Stimulated activated CD4-positive, alpha-beta T cell treated with anti-CD3 and anti-CD28 coated beads, Interleukin-1b, Interleukin-23, amount 100 ng/mL, for 24 hours (primary cell): ENCODE measurements at regions not wholly inside any gene's neighbourhood (a gene's known extent, or its start where the extent isn't known, plus 50 kb on each side); places are given as distances from the start of the nearest gene placed in this dataset.
"Not testable (repeated sequence)": the region's sequence is repeated elsewhere in the genome, so short reads cannot be mapped to it uniquely, and the experiment has no call there.

Experiments used
- DNase-seq, 4 experiments: peaks; one replicate each; pipeline ENCODE4 v3.0.0-alpha.2; 2020; ENCODE audit warnings: low read depth in 4 of 4, low spot score in 1 of 4

DNA sequence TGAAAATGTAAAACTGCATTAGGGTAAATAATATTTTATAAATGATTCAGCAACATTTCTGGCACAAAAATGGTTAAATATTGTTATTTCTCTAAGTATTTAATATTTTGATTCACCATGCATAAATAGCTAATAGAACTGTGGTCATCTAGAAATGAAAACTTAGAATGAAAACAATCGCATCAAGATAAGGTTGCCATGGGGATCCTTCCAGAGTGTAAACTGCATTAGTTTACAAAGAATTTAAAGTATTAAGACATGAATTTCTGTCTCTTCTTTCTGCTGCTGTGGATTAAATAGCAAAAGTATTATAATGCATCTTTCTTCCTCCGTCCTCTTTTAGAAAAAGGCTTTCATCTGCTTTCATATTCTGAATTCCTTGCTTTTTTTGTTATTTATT is 1064.6 kb upstream of the SLIT2 start:
- DNase-seq, result no peak

GRCh38 chr4:19181631-19182030 is 1070.1 kb upstream of the SLIT2 start:
- not testable (repeated sequence) for DNase-seq

- no peak for DNase-seq
Measured at GRCh38 chr4:19178835-19179234, 1072.9 kb upstream of the SLIT2 start.

DNA sequence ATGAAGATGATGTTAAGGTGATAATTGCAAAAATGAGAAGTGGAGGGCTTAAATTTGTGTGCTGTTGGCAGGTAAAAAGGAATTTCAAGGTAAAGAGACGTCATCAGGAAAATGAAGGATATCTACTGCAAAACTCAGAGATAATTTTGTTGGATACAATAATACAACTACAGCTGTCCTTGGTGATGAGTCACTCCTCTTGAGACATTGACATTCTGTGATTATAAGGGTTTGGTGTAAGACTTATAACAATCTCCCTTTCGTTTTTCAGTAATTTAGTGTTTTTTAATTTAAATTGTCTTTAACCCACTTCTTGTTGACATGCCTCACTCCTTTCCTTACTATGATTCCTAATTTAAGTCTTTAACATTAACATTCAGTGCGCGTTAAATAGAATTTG is 1074.1 kb upstream of the SLIT2 start:
- no peak for DNase-seq

GRCh38 chr4:19171832-19172231 is 1079.9 kb upstream of the SLIT2 start:
- DNase-seq, result no peak

DNA sequence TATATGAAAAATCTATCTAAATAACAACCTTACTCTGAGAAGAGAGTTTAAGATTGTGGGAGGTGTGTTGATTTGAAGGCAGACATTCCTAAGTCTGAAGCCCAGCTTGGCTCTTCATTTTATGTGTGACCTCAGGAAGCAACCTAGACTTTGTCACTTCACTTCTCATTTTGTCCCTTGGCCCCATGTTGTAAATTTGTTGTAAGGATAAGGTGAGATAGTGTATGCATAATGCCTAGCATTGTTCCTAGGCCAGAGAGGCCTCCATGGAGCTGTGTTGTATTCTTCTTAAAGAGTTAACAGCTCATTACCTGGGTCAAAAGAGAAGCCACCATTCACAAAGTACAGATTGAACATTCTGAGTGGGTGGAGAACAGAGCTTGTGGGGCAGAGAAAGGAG is 1084.4 kb upstream of the SLIT2 start:
- DNase-seq, result no peak

DNA sequence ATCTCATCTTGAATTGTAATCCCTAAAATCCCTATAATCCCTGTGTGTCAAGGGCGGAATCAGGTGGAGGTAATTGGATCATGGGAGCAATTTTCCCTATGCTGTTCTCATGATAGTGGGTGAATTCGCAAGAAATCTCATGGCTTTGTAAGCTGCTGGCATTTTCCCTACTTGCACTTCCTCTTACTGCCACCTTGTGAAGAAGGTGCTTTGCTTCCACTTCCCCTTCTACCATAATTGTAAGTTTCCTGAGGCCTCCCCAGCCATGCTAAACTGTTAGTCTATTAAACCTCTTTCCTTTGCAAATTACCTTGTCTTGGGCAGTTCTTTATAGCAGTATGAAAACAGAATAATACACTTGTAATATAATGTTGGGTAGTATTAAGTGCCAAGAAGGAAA is 1087.4 kb upstream of the SLIT2 start:
- no peak for DNase-seq

GRCh38 chr4:19159874-19160273 is 1091.8 kb upstream of the SLIT2 start:
- DNase-seq, result no peak

GRCh38 chr4:19158107-19158809 is 1093.4 kb upstream of the SLIT2 start:
- no peak for DNase-seq

- no peak for DNase-seq
Measured at GRCh38 chr4:19156786-19157185, 1094.9 kb upstream of the SLIT2 start.

- DNase-seq, result no peak
Measured at GRCh38 chr4:19155568-19155967, 1096.1 kb upstream of the SLIT2 start.

DNA sequence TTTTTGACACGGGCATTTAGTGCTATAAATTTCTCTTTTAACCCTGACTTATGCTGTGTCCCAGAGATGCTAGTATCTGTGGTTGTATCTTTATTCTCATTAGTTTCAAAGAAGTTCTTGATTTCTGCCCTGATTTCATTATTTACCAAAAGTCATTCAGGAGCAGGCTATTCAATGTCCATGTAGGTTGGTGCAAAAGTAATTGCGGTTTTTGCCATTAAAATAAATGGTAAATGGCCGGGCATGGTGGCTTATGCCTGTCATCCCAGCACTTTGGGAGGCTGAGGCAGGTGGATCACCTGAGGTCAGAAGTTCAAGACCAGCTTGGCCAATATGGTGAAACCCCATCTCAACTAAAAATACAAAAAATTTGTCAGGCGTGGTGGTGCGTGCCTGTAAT is 1097.4 kb upstream of the SLIT2 start:
- not testable (repeated sequence) for DNase-seq

- no peak for DNase-seq
Measured at GRCh38 chr4:19152264-19152663, 1099.4 kb upstream of the SLIT2 start.

DNA sequence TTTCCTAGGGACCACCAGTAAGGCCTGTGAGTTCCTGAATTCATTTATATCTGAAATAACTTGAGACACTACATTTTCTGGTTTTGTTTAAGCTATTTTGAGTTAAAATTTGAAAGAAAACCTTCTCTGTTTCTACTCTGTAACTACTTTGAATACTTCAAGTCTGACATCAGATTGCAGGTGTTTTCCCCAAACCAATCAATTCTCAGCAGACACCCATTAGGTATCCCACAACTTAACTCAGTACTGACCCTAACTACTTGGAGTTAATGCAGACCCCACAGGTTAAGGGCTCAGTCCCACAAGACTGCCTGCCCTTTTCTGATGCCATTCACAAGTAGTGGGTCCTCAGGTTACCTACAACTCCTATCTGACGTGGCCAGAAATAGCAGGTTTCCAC is 1100.0 kb upstream of the SLIT2 start:
- no peak for DNase-seq

- DNase-seq, result no peak
Measured at GRCh38 chr4:19146038-19146437, 1105.7 kb upstream of the SLIT2 start.

GRCh38 chr4:19135895-19136633 is 1114.5 kb upstream of the LCORL start:
- DNase-seq, result no peak

GRCh38 chr4:19134685-19135084 is 1113.1 kb upstream of the LCORL start:
- no peak for DNase-seq

DNA sequence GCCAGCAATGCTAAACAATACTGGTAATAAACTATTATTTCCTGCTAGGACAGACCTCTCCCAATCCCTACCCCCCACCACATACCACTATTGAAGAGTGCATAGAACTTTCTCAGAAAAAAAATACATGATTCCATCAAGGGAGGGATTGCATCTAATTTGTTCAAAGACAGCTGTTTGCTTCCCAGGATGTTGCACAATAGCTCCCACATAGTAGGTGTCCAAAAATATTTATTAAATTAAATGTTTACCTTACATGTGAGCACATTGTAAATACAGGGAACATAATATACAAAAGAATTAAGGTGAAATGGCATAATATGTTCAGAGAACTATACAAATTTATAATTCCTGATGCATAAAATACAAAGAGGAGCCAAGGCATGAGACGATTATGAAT is 1111.8 kb upstream of the LCORL start:
- DNase-seq, result no peak

DNA sequence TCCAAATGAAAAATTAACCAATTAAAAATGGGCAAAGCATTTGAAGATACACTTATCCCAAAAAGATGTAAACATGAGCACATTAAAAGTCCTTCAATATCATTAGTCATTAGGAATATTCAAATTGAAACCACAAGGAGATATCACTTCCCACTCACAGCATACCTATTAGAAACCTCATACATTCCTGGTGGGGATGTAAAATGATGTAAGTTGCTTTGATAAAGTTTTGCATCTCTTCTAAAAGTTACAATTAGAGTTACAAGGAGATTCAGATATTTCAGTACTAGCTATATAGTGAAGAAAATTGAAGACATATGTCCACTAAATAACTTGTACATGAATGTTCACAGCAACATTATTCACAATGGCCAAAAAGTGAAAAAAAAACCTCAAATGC is 1109.3 kb upstream of the LCORL start:
- DNase-seq, result no peak

DNA sequence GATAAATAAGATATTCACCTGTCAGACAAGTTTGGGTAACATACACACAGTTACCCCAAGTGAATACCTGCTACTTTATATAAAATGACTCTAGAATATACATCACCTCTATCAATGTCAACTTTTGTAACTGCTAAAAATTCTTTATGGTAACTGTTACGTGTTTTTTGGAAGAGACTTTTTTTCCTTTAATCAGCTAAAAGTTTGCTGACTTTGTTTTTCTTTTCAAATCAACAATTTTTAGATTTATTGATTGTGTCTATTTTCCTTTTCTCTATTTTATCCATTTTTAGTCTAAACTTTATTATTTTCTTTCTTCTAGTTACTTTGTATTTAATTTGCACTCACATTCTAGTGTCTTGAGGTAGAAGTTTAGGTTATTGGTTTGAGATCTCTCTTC is 1106.6 kb upstream of the LCORL start:
- DNase-seq, result no peak

GRCh38 chr4:19126903-19127302 is 1105.3 kb upstream of the LCORL start:
- no peak for DNase-seq

- no peak for DNase-seq
Measured at GRCh38 chr4:19123681-19124080, 1102.1 kb upstream of the LCORL start.
